OCI-LY3 (cell line): ENCODE measurements at regions not wholly inside any gene's neighbourhood (a gene's known extent, or its start where the extent isn't known, plus 50 kb on each side); places are given as distances from the start of the nearest gene placed in this dataset.

ENCODE experiments used
- H2AFZ ChIP-seq: fragments of 200-600, 300-600 bp; shearing (Covaris generic); 2 replicates; pipeline ENCODE4 v1.6.0; 2014; ENCODE audit warnings: antibody characterized with exemption, low read depth, low read length
- H3K27ac ChIP-seq: fragments of 200-600, 300-600 bp; sonication (generic); 2 replicates; pipeline ENCODE4 v1.5.1; 2014; ENCODE audit warnings: mild to moderate bottlenecking, low read length, moderate library complexity, mixed read lengths
- H3K27me3 ChIP-seq: fragments of 200-600, 300-600 bp; sonication (generic); 2 replicates; pipeline ENCODE4 v1.6.1; 2014; ENCODE audit warnings: low read depth, low read length, mixed read lengths
- H3K36me3 ChIP-seq: fragments of 200-600, 300-600 bp; sonication (generic); replicated peaks from 2 replicates; pipeline ENCODE3; 2014; ENCODE audit warnings: low read depth, low read length, mixed read lengths
- H3K4me1 ChIP-seq: fragments of 300-600, 200-600 bp; sonication (generic); 2 replicates; pipeline ENCODE4 v1.6.1; 2014; ENCODE audit warnings: low read length, mixed read lengths
- H3K4me2 ChIP-seq: fragments of 200-600, 300-600 bp; sonication (generic); 2 replicates; pipeline ENCODE4 v1.6.1; 2014; ENCODE audit warnings: low read length, mixed read lengths
- H3K4me3 ChIP-seq: fragments of 300-600, 200-600 bp; sonication (generic); 2 replicates; pipeline ENCODE4 v1.5.1; 2014; ENCODE audit warnings: antibody characterized with exemption, mild to moderate bottlenecking, low read length, moderate library complexity
- H3K79me2 ChIP-seq: fragments of 300-600, 200-600 bp; shearing (Covaris generic); 2 replicates; pipeline ENCODE4 v1.6.1; 2014; ENCODE audit warnings: mild to moderate bottlenecking, low read length, mixed read lengths
- H3K9ac ChIP-seq: fragments of 300-600, 200-600 bp; shearing (Covaris generic); 2 replicates; pipeline ENCODE4 v1.6.0; 2014; ENCODE audit warnings: mild to moderate bottlenecking, low read length, moderate library complexity
- H3K9me3 ChIP-seq: fragments of 200-600, 300-600 bp; shearing (Covaris generic); 2 replicates; pipeline ENCODE4 v1.6.1; 2014; ENCODE audit warnings: low read length, mixed read lengths; ENCODE audit not compliant: insufficient read depth
- H4K20me1 ChIP-seq: fragments of 200-600, 300-600 bp; sonication (generic); 2 replicates; pipeline ENCODE4 v1.6.1; 2016; ENCODE audit warnings: low read length, mixed read lengths; ENCODE audit not compliant: insufficient read depth
- EZH2phosphoT487 ChIP-seq: fragments of 200-600 bp; shearing (Covaris generic); IDR thresholded peaks from 2 replicates; pipeline ENCODE4 v1.6.1; 2018; ENCODE audit warnings: antibody characterized with exemption, mixed run types, low read depth
- TF ChIP-seq, protein P1 (sequence below): fragments of 200-600, 300-600 bp; sonication (generic); IDR thresholded peaks from 2 replicates; pipeline ENCODE4 v1.5.1; 2014; ENCODE audit warnings: antibody characterized with exemption, low read length, low read depth

- TF ChIP-seq, protein P1, sequence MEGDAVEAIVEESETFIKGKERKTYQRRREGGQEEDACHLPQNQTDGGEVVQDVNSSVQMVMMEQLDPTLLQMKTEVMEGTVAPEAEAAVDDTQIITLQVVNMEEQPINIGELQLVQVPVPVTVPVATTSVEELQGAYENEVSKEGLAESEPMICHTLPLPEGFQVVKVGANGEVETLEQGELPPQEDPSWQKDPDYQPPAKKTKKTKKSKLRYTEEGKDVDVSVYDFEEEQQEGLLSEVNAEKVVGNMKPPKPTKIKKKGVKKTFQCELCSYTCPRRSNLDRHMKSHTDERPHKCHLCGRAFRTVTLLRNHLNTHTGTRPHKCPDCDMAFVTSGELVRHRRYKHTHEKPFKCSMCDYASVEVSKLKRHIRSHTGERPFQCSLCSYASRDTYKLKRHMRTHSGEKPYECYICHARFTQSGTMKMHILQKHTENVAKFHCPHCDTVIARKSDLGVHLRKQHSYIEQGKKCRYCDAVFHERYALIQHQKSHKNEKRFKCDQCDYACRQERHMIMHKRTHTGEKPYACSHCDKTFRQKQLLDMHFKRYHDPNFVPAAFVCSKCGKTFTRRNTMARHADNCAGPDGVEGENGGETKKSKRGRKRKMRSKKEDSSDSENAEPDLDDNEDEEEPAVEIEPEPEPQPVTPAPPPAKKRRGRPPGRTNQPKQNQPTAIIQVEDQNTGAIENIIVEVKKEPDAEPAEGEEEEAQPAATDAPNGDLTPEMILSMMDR, result no peak
- H3K9me3 ChIP-seq, result no peaks in the 10 kb centered on the region; the same call in 1 of the 2 replicates
- H3K4me1 ChIP-seq, result no peaks in the 10 kb centered on the region
- no peaks in the 10 kb centered on the region for H4K20me1 ChIP-seq
- H3K4me3 ChIP-seq, result no peak overlapping the region
- H3K4me2 ChIP-seq, result no peak overlapping the region
- no peak overlapping the region for H3K27ac ChIP-seq
- H3K36me3 ChIP-seq, result no peaks in the 10 kb centered on the region
- H3K27me3 ChIP-seq, result peaks cover 5% of the 10 kb centered on the region; the same call in 1 of the 2 replicates
- H3K9ac ChIP-seq, result no peak overlapping the region
- H2AFZ ChIP-seq, result no peak overlapping the region
- no peaks in the 10 kb centered on the region for H3K79me2 ChIP-seq
Measured at GRCh38 chr16:9381399-9381798, 290.0 kb downstream of the HAPSTR1 start.

DNA sequence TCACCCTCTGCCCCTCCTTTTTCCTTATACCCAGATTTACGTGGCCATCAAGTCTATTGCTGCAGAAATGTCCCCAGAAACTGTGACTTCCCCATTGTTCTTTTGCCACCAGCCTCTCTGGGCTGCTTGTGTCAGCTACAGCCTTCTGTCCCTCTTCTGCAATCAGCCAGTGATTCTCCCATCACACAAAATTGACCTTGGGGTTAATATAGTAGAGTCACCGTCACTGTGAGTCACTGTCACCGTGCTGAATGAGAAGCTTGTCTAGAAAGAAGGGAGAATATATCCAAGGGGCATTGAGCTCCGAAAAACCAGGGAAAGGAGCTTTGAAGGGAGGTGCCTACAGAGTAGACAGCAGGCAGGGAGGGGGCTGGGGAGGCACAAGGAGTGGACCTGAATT, 290.5 kb downstream of the HAPSTR1 start:
- H3K4me2 ChIP-seq, result no peak overlapping the region

DNA sequence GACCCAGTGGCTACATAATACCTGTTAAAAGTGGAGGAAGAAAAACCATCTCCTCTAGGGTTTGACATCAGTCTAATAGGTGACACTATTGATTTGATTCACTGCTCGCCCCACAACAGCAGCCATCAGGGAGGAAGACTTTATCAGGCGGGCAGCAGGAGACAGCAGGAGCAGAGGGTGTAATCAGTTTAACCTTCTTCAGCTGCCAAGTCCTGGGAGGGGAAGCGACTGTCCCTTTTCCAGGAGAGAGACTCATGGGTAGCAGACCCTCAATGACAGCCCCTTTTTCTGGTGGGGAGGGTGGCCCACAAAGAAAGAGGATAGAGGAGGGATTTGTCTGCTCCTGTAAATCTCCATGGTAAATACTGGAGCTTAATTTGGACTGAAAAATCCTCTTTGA, 291.8 kb downstream of the HAPSTR1 start:
- Histone ChIP-seq H3K4me2 (no peak overlapping the region), H3K27ac (no peak overlapping the region), H3K79me2 (no peaks in the 10 kb centered on the region), H3K27me3 (peaks cover 5% of the 10 kb centered on the region; the same call in 1 of the 2 replicates), H3K4me3 (no peak overlapping the region), H3K9ac (no peak overlapping the region), H3K4me1 (no peaks in the 10 kb centered on the region), H3K36me3 (no peaks in the 10 kb centered on the region), H4K20me1 (no peaks in the 10 kb centered on the region), H3K9me3 (no peaks in the 10 kb centered on the region; the same call in 1 of the 2 replicates), H2AFZ (no peak overlapping the region)
- TF ChIP-seq, protein P1, result no peak
- TF ChIP-seq EZH2phosphoT487, result no peak

More for the DNA sequence above, 290.5 kb downstream of the HAPSTR1 start:
- no peaks in the 10 kb centered on the region for H3K4me1 ChIP-seq
- H3K27ac ChIP-seq, result no peak overlapping the region
- no peaks in the 10 kb centered on the region for H4K20me1 ChIP-seq
- peaks cover 5% of the 10 kb centered on the region; the same call in 1 of the 2 replicates for H3K27me3 ChIP-seq
- TF ChIP-seq, protein P1, result no peak
- TF ChIP-seq EZH2phosphoT487, result no peak
- H3K4me3 ChIP-seq, result no peak overlapping the region
- H3K9ac ChIP-seq, result no peak overlapping the region
- H3K79me2 ChIP-seq, result no peaks in the 10 kb centered on the region
- no peaks in the 10 kb centered on the region; the same call in 1 of the 2 replicates for H3K9me3 ChIP-seq
- H2AFZ ChIP-seq, result no peak overlapping the region
- H3K36me3 ChIP-seq, result no peaks in the 10 kb centered on the region

GRCh38 chr16:9384141-9384540, 292.7 kb downstream of the HAPSTR1 start:
- Histone ChIP-seq H3K9ac (no peak overlapping the region), H3K27me3 (peaks cover 4% of the 10 kb centered on the region; the same call in 1 of the 2 replicates), H3K79me2 (no peaks in the 10 kb centered on the region), H3K36me3 (no peaks in the 10 kb centered on the region), H3K4me3 (no peak overlapping the region), H3K9me3 (no peaks in the 10 kb centered on the region; the same call in 1 of the 2 replicates), H3K4me2 (no peak overlapping the region), H2AFZ (no peak overlapping the region), H3K27ac (no peak overlapping the region), H3K4me1 (peaks cover 2% of the 10 kb centered on the region; the same call in 1 of the 2 replicates), H4K20me1 (no peaks in the 10 kb centered on the region)
- TF ChIP-seq, protein P1, result no peak
- no peak for TF ChIP-seq EZH2phosphoT487
